CMK (cell line): ENCODE measurements at regions not wholly inside any gene's neighbourhood (a gene's known extent, or its start where the extent isn't known, plus 50 kb on each side); places are given as distances from the start of the nearest gene placed in this dataset.

Experiments
- DNase-seq: peaks from one replicate; pipeline ENCODE4 v3.0.0-alpha.2; 2010; ENCODE audit warnings: low read depth

GRCh38 chr2:37544591-37545031, 126.8 kb downstream of the CDC42EP3 start:
- DNase-seq: no peak

GRCh38 chr2:37549598-37549997, 121.8 kb downstream of the CDC42EP3 start:
- no peak for DNase-seq

DNA sequence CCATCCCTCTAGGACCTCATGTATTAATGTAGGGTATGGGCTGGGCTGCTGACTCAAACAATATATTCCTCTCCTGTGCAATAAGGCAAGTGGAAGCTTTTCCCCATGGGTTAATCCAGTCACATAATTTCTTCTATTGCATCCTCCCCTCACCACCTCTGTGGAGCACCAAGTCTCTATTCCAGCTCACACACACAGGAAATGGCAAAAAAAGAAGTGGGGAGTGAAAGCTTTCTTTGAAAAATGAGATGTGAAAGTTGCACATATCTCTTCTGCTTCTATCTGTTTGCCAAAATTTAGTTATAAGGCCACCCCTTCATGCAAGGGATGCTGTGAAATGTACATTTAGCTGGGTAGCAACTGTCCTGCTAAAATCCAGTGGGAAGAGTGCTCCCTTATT, 121.3 kb downstream of the CDC42EP3 start:
- DNase-seq: no peak

DNA sequence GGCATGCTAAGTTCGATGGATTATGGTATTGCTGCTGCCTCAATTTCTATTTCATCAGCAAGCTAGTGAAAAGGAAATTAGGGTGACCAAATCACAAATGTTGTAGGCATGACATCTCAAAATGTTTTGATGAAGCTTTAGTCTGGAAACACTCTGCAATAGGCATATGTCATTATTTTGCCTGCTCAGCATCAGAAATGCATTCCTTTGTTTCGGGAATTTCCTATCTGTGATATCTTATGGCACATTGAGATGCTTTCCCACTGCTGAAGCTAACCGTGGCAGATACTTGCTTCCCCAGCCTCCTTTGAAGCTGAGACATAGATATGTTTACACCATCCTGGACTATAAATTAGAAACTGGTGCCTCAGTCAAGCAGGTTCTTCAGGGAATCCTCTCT, 119.7 kb downstream of the CDC42EP3 start:
- no peak for DNase-seq

GRCh38 chr2:37552339-37552738, 119.1 kb downstream of the CDC42EP3 start:
- DNase-seq: no peak

- DNase-seq: no peak
Observed at GRCh38 chr2:37553411-37554154, 117.9 kb downstream of the CDC42EP3 start.

GRCh38 chr2:37554155-37554510, 117.3 kb downstream of the CDC42EP3 start:
- DNase-seq: peak; percentile 46

DNA sequence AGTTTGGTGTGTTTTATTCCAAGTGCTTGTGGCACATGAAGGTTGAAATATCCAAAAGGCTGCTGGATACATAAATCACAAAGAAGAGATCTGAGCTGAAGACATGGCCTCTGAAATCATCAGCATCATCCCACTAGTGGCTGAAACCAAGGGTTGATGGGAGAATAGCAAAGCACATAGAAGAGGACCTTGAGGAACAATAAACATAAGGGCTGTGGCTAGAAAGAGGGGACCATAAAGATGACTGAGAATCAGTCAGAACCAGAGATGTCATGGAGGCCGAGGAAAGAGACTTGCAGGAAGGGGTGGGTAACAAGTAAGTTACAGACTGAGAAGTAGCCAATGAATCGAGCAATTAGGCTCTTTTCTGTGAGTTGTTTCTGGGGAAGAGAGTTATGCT, 116.8 kb downstream of the CDC42EP3 start:
- DNase-seq: no peak

GRCh38 chr2:37555457-37555856, 116.0 kb downstream of the CDC42EP3 start:
- DNase-seq: no peak

- DNase-seq: no peak
Observed at GRCh38 chr2:37556256-37556655, 115.2 kb downstream of the CDC42EP3 start.

DNA sequence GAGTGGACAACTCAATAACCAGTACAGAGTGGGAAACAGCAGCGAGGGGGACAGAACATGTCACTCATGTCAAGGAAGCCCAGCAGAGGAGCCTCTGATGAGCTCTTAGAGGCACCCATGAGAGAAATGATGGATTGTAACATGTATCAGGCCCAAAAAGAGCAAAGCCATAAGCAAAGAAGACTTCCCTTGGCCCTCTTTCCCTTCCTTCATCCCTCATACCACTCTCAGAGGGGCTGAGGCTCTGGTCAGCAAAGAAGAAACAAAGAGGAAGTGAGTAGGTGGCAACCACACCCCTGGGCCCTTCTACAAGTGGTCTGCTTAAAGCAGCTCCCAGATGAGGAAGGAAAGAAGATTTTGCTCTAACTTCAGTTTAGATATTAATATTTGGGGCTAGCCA, 112.8 kb downstream of the CDC42EP3 start:
- peak; percentile 37 for DNase-seq

- DNase-seq: no peak
Observed at GRCh38 chr2:37560241-37560848, 111.1 kb downstream of the CDC42EP3 start.

DNA sequence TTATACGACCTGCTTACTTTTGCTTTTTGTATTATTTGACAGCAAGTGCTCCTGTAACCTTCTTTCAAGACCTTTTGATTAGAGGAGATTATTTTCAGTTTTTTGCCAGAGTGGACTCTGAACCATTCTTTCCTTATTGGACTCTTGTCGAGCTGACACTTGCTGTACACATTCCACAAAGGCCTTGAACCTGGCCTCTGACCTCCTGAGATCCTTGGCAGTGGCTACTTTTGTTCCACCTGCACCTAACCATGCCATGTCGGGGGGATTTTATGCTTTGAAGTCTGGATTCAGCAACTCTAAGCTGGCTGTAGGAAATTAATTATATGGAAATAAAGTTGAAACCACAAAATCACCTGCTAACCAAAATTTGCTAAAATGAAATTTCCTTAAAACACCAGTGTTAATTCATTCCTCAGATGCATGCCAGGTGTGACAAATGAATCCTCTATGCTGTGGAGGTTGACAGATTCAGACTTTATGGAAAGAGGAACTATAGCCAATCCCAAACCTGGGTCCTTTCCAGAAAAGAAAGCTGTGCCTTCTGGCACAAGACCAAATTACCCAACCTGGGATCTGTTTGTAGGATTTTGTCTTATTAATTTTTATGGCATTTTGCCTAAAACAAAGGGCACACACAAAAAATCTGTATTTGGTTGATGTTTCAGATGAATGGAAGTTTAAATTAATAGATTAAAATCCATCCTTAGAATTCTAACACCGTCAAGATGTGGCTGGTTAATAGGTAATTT, 110.4 kb downstream of the CDC42EP3 start:
- no peak for DNase-seq

DNA sequence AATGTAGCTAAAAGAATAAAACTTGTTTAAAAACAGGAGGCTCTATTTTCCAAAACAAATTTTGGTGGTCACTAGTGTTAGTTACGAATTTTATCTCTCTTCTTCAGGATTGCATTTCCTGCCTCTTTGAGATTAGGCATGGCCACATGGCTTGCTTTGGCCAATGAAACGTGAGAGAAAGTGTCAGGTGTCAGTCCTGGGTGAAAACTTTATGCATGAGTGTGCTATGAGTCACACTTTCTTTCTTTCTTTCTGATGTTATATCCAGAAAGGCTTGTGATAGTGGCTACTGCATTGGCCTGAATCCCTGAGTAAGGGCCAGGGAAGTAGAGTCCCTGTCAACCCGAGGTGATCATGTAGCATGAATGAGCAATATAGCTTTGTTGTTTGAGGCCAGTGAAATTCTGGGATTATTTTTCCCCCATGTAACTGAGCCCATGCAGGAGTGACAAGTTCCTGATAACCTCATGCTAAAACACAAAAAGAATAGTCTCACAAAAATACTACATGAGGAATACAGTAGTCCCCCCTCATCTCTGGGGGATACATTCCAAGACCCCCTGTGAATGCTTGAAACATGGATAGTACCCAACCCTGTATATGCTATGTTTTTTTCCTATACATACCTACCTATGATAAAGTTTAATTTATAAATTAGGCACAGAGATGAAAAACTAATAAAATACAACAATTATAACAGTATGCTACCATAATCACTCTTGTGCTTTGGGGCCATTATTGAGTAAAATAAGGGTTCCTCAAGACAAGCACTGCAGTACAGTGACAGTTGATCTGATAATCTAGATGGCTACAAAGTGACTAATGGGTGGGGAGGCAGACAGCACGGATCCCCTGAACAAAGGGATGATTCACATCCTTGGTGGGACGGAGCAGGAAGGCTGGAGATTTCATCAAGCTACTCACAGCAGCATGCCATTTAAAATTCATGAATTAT, 109.5 kb downstream of the CDC42EP3 start:
- peak; percentile 38 for DNase-seq

GRCh38 chr2:37563375-37564015, 107.9 kb downstream of the CDC42EP3 start:
- no peak for DNase-seq

GRCh38 chr2:37564356-37564755, 107.1 kb downstream of the CDC42EP3 start:
- DNase-seq: no peak

GRCh38 chr2:37566517-37566981, 104.9 kb downstream of the CDC42EP3 start:
- DNase-seq: no peak

DNA sequence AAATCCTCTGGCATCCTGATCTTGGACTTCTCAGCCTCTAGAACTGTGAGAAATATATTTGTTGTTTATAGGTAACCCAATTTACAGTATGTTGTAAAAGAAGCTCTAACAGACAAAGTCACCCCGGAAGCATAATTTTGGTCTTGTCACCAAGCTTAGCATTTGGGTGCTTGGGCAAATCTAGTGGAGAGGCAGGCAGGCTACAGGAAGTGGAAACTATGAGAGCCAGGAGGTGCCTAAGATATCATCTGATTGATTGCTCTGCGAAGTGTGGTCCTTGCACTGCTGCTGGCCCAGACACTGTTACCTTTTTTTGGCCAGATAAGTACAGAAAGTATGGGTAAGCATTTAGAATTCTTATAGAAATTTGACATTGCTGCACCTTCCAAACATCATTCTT, 102.9 kb downstream of the CDC42EP3 start:
- DNase-seq: no peak

DNA sequence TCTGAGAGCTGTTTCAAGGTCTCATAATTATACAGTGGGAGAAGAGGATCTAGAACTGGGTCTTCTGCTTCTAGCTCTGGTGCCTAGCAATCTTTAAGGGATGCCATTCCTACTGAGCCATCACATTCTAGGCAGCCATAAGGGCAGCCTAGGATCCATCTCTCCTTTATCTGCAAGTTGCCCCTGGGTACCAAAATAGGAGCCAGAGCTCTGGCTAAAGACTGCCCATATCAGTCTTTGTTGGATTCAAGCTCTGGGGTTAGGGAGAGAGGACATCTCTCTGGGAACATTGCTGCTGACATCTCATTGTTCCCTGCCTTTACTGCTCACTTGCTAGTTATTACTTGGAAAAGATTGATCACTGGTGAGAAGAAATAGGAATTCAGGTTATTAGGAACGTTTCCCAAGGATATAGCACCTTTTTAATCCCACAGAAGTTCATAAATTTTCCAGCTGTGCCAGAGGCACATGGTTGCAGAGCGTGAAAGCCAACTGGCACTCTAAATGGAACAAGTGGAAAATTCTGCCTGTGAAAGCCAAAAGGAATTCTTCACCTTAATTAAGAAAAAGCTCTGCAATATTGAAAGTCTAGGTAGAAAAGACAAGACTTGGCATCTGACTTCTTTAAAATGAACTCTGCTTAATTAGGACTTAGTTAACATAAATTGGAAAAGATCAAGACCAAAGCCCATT, 102.2 kb downstream of the CDC42EP3 start:
- DNase-seq: no peak

DNA sequence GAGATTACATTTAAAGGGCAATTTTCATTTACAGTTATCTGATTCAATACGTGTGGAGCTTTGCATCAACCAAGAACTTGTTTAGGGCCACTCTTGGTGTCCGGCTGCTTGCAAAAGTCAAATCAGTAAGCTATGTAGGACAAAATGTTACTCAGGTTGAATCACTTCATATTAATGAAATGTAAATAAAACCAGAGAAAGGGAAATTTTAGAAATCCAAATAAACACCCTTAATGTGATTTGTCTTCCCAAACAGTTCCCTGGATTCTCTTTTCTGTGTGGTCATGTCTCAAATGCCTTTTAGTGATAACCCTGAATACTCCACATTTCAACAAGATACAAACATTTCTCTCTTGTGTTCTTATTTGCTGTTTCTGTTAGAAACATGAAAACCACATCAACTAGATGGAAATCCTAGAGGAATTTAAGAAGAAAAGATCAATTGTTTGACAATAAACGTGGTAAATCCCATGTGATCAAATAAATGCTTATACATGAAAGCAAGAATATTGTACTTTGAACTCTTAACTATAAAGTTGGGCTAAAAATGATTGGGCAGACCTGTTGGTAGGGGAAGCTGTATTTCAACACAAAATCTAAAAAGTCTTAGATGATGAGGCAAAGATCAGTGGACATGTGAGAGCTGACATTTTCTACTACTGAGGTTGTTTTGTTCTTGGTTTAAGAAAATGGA, 101.3 kb downstream of the CDC42EP3 start:
- DNase-seq: no peak
